C4-2B (cell line): ENCODE measurements at regions not wholly inside any gene's neighbourhood (a gene's known extent, or its start where the extent isn't known, plus 50 kb on each side); places are given as distances from the start of the nearest gene placed in this dataset.

ENCODE experiments used
- CTCF ChIP-seq: fragments of 450-650 bp; conservative IDR thresholded peaks from 2 replicates; pipeline ENCODE4 v1.5.1; 2017; ENCODE audit warnings: mild to moderate bottlenecking
- ZFX ChIP-seq: fragments of 450-650 bp; IDR thresholded peaks from 2 replicates; pipeline ENCODE4 v1.6.1; 2017

- no peak for TF ChIP-seq CTCF
- TF ChIP-seq ZFX = no peak
Measured at GRCh38 chr1:67525053-67525760, 95.0 kb upstream of the SERBP1 start.
